Endothelial cell of umbilical vein (primary cell): ENCODE measurements at regions not wholly inside any gene's neighbourhood (a gene's known extent, or its start where the extent isn't known, plus 50 kb on each side); places are given as distances from the start of the nearest gene placed in this dataset.

Source experiments
- BruUV-seq: library from RNA; stranded (reverse); fragments of 400-500 nt; replicated peaks from 2 replicates; lab custom pipeline; 2021; lab: Mats Ljungman, UMichigan
- CTCF ChIA-PET: fragments of 300-600, 350-600 bp; sonication (Branson Sonifier 250); formaldehyde crosslinking; loops from one replicate; lab custom pipeline; 2021; ENCODE audit warnings: antibody characterized with exemption, inconsistent platforms; lab: Charles Lee
- POLR2A ChIA-PET: fragments of 300-600, 350-600 bp; sonication (Branson Sonifier 250); formaldehyde crosslinking; loops from one replicate; lab custom pipeline; 2021; ENCODE audit warnings: antibody characterized with exemption, inconsistent platforms; lab: Charles Lee
- DNase-seq: peaks from one replicate; pipeline ENCODE4 v3.0.0-alpha.2; 2011; ENCODE audit warnings: low read depth, low spot score
- FAIRE-seq: peaks from 2 replicates; lab custom pipeline; 2011; peaks lifted over from hg19 to GRCh38; lab: Jason Lieb, UNC
- H2AFZ ChIP-seq: 2 replicates; pipeline ENCODE4 v1.6.0; 2012; ENCODE audit warnings: low read depth, low read length, control low read depth, inconsistent platforms
- H3K27ac ChIP-seq: 2 replicates; pipeline ENCODE4 v1.5.1; 2011; ENCODE audit warnings: low read depth, mild to moderate bottlenecking, control low read depth, low read length, moderate library complexity; ENCODE audit not compliant: insufficient read depth
- H3K27me3 ChIP-seq, 2 experiments: 2 replicates each; pipeline versions ENCODE4 v1.6.0 to v1.6.1; 2011; ENCODE audit warnings: low read length in 2 of 2, mixed read lengths in 1 of 2; ENCODE audit not compliant: control insufficient read depth in 2 of 2, insufficient read depth in 2 of 2
- H3K36me3 ChIP-seq, 2 experiments: 2 replicates in 1 of 2; 3 replicates in 1 of 2; pipeline ENCODE4 v1.5.1; 2011; ENCODE audit warnings: low read length in 2 of 2, mild to moderate bottlenecking in 1 of 2, moderate library complexity in 1 of 2; ENCODE audit not compliant: control insufficient read depth in 2 of 2, insufficient read depth in 2 of 2; ENCODE audit errors: extremely low read depth in 1 of 2
- H3K4me1 ChIP-seq: 3 replicates; pipeline ENCODE4 v1.5.1; 2011; ENCODE audit warnings: mild to moderate bottlenecking, low read length; ENCODE audit not compliant: control insufficient read depth, insufficient read depth; ENCODE audit errors: extremely low read depth
- H3K4me2 ChIP-seq: 2 replicates; pipeline ENCODE4 v1.6.1; 2011; ENCODE audit warnings: low read length, control low read depth, mixed read lengths; ENCODE audit not compliant: insufficient read depth
- H3K4me3 ChIP-seq, 3 experiments: fragments of 200-600 bp in 1 of 3; sonication (generic), shearing (Covaris generic) in 1 of 3; replicated peaks in 1 of 3; 2 replicates each; pipeline ENCODE4 v1.5.1; 2011 to 2016; ENCODE audit warnings: control low read depth in 3 of 3, low read length in 3 of 3, mild to moderate bottlenecking in 2 of 3, inconsistent platforms in 1 of 3, low read depth in 1 of 3, moderate library complexity in 1 of 3; ENCODE audit not compliant: insufficient read depth in 1 of 3
- H3K79me2 ChIP-seq: 2 replicates; pipeline ENCODE4 v1.6.0; 2012; ENCODE audit warnings: low read length, inconsistent platforms; ENCODE audit not compliant: control insufficient read depth, insufficient read depth
- H3K9ac ChIP-seq: replicated peaks from 2 replicates; pipeline ENCODE3; 2011; ENCODE audit warnings: low read length, control low read depth; ENCODE audit not compliant: insufficient read depth; ENCODE audit errors: extremely low read depth
- H3K9me1 ChIP-seq: replicated peaks from 3 replicates; pipeline ENCODE4 v1.6.0; 2011; ENCODE audit warnings: mild to moderate bottlenecking, low read length; ENCODE audit not compliant: control insufficient read depth, insufficient read depth; ENCODE audit errors: extremely low read depth
- H3K9me3 ChIP-seq: replicated peaks from 2 replicates; pipeline ENCODE4 v1.5.1; 2012; ENCODE audit warnings: low read length, inconsistent platforms; ENCODE audit not compliant: control insufficient read depth, insufficient read depth
- H4K20me1 ChIP-seq: replicated peaks from 2 replicates; pipeline ENCODE3; 2011; ENCODE audit warnings: mild to moderate bottlenecking, low read length; ENCODE audit not compliant: control insufficient read depth, insufficient read depth; ENCODE audit errors: extremely low read depth
- CTCF ChIP-seq, 2 donors: IDR thresholded peaks; 1 replicate in 1 of 2; 2 replicates in 1 of 2; pipeline ENCODE4 v1.5.1; 2011; ENCODE audit warnings: low read length in 2 of 2, mild to moderate bottlenecking in 2 of 2, moderate library complexity in 2 of 2, control low read depth in 1 of 2, inconsistent platforms in 1 of 2, low read depth in 1 of 2; ENCODE audit not compliant: insufficient read depth in 1 of 2; ENCODE audit errors: extremely low read depth in 1 of 2
- EZH2 ChIP-seq: IDR thresholded peaks from 2 replicates; pipeline ENCODE4 v1.6.1; 2012; ENCODE audit warnings: borderline replicate concordance, low read depth, mild to moderate bottlenecking, moderate library complexity, low read length, inconsistent platforms; ENCODE audit not compliant: severe bottlenecking
- FOS ChIP-seq: IDR thresholded peaks from 2 replicates; pipeline ENCODE4 v1.6.1; 2011; ENCODE audit warnings: mild to moderate bottlenecking, low read length, moderate library complexity, borderline replicate concordance; ENCODE audit not compliant: insufficient read depth
- GATA2 ChIP-seq: IDR thresholded peaks from 2 replicates; pipeline ENCODE4 v1.7.0; 2011; ENCODE audit warnings: low read depth, mild to moderate bottlenecking, moderate library complexity, mixed read lengths, low read length; ENCODE audit not compliant: insufficient read length, insufficient read depth
- JUN ChIP-seq: IDR thresholded peaks from 2 replicates; pipeline ENCODE4 v1.6.1; 2011; ENCODE audit warnings: borderline replicate concordance, low read depth; ENCODE audit not compliant: insufficient read length, insufficient read depth
- MAX ChIP-seq: IDR thresholded peaks from 2 replicates; pipeline ENCODE4 v1.6.1; 2011; ENCODE audit not compliant: insufficient read depth, insufficient read length
- MYC ChIP-seq: IDR thresholded peaks from one replicate; pipeline ENCODE4 v1.6.1; 2011; ENCODE audit warnings: mild to moderate bottlenecking, low read depth, low read length
- POLR2A ChIP-seq: IDR thresholded peaks from 2 replicates; pipeline ENCODE4 v1.6.1; 2012; ENCODE audit warnings: low read depth, mild to moderate bottlenecking, control low read depth, low read length
- POLR2AphosphoS5 ChIP-seq: IDR thresholded peaks from 2 replicates; pipeline ENCODE4 v1.6.1; 2012; ENCODE audit warnings: low read depth, mild to moderate bottlenecking, control low read depth, low read length, moderate library complexity; ENCODE audit not compliant: insufficient read depth
- dilution Hi-C: fragments of 300-500 bp; cut with MboI; formaldehyde crosslinking; loops from one replicate; pipeline ENCODE4 v1.15.0; 2019; ENCODE audit warnings: low sequenced_read_pairs; ENCODE audit not compliant: extremely low pct_ligation_motif_present
- intact Hi-C: fragments of 100-400 bp; cut with micrococcal nuclease; formaldehyde crosslinking; loops from one replicate; pipeline ENCODE4 v1.10.0; 2022

GRCh38 chr3:19093084-19093483 lies 55.2 kb upstream of the KCNH8 start:
- dilution Hi-C loops, result no loop called here
- Histone ChIP-seq H3K27ac (no peak overlapping the region), H3K9me3 (peaks cover 5% of the 10 kb centered on the region), H3K36me3 (no peaks in the 10 kb centered on the region), H3K4me3 (no peak overlapping the region), H3K4me1 (no peaks in the 10 kb centered on the region), H3K9ac (no peak overlapping the region), H3K4me2 (no peak overlapping the region), H2AFZ (no peak overlapping the region), H3K79me2 (no peaks in the 10 kb centered on the region), H3K9me1 (no peaks in the 10 kb centered on the region), H4K20me1 (no peaks in the 10 kb centered on the region), H3K27me3 (no peaks in the 10 kb centered on the region)
- POLR2A ChIA-PET, result no interaction called here
- CTCF ChIA-PET, result no interaction called here
- FAIRE-seq (no peak), DNase-seq (no peak)
- TF ChIP-seq JUN, result no peak
- no TSS peak for BruUV-seq
- intact Hi-C loops, result no loop called here

- no peak for DNase-seq
- no peaks in the 10 kb centered on the region for H3K27me3 ChIP-seq
- H3K79me2 ChIP-seq, result no peaks in the 10 kb centered on the region
- no peak overlapping the region for H3K27ac ChIP-seq
- dilution Hi-C loops, result no loop called here
- H3K9me3 ChIP-seq, result no peaks in the 10 kb centered on the region
- FAIRE-seq, result no peak
- no peaks in the 10 kb centered on the region for H3K36me3 ChIP-seq
- no peaks in the 10 kb centered on the region for H4K20me1 ChIP-seq
- intact Hi-C loops, result no loop called here
- H3K9me1 ChIP-seq, result no peaks in the 10 kb centered on the region
- no peak overlapping the region for H3K4me3 ChIP-seq
- no peak overlapping the region for H3K4me2 ChIP-seq
- BruUV-seq, result no TSS peak
- no peaks in the 10 kb centered on the region for H3K4me1 ChIP-seq
- ChIA-PET CTCF (no interaction called here), POLR2A (no interaction called here)
- H3K9ac ChIP-seq, result no peak overlapping the region
- no peak for TF ChIP-seq EZH2
- TF ChIP-seq FOS, result no peak
- no peak for TF ChIP-seq GATA2
- TF ChIP-seq MAX, result no peak
- TF ChIP-seq CTCF (IDR thresholded peaks at IDR 0.05; ENCODE audit: extremely low read depth in 1 of 2, insufficient read depth in 1 of 2, low read depth in 1 of 2, low read length in 2 of 2), result no peak
- TF ChIP-seq MYC, result no peak
- no peak for TF ChIP-seq JUN
- no peak for TF ChIP-seq POLR2AphosphoS5
- no peak for TF ChIP-seq POLR2A
- H2AFZ ChIP-seq, result no peak overlapping the region
Observed at GRCh38 chr3:19077388-19077787, 70.9 kb upstream of the KCNH8 start.
